Stomach (tissue), 8 donors: ENCODE measurements at regions not wholly inside any gene's neighbourhood (a gene's known extent, or its start where the extent isn't known, plus 50 kb on each side); places are given as distances from the start of the nearest gene placed in this dataset.
A peak's percentile ranks its signal among the peaks of the same experiment; 100 is the strongest.
"Not testable (repeated sequence)": the region's sequence is repeated elsewhere in the genome, so short reads cannot be mapped to it uniquely, and the experiment has no call there.

Experiments
- DNase-seq, 2 donors: peaks; one replicate each; pipeline versions ENCODE4 v3.0.0 to v3.0.0-alpha.2; 2013 to 2019
- H3K27ac ChIP-seq, 5 donors: fragments of 200-600 bp in 4 of 5; sonication (generic) in 4 of 5; one replicate each; pipeline ENCODE4 v1.5.1; 2013 to 2019; ENCODE audit warnings: mild to moderate bottlenecking in 1 of 5, moderate library complexity in 1 of 5
- H3K27me3 ChIP-seq, 3 donors: fragments of 200-600 bp; sonication (generic); one replicate each; pipeline ENCODE4 v1.5.1; 2017 to 2019; ENCODE audit warnings: mixed run types in 1 of 3
- H3K36me3 ChIP-seq, 4 donors: fragments of 200-600 bp; sonication (generic); 1 replicate in 3 of 4; 2 replicates in 1 of 4; pipeline ENCODE4 v1.5.1; 2016 to 2019
- H3K4me1 ChIP-seq, 4 donors: fragments of 200-600 bp; sonication (generic); one replicate each; pipeline ENCODE4 v1.5.1; 2016 to 2019
- H3K4me3 ChIP-seq, 4 donors: fragments of 200-600 bp; sonication (generic) in 3 of 4; one replicate each; pipeline ENCODE4 v1.5.1; 2016 to 2019; ENCODE audit warnings: mild to moderate bottlenecking in 1 of 4
- H3K9me3 ChIP-seq, 4 donors: fragments of 200-600 bp; sonication (generic); one replicate each; pipeline ENCODE4 v1.5.1; 2016 to 2019
- EP300 ChIP-seq: sonication (generic); formaldehyde crosslinking; IDR thresholded peaks from one replicate; pipeline ENCODE4 v1.6.1; 2017; ENCODE audit warnings: antibody characterized with exemption
- POLR2A ChIP-seq, 4 donors: fragments of 450-650 bp; IDR thresholded peaks; one replicate each; pipeline ENCODE4 v1.6.1; 2016; ENCODE audit warnings: antibody characterized with exemption in 4 of 4, control low read depth in 2 of 4, mild to moderate bottlenecking in 1 of 4, moderate library complexity in 1 of 4
- POLR2AphosphoS5 ChIP-seq, 3 donors: sonication (generic); formaldehyde crosslinking; IDR thresholded peaks; one replicate each; pipeline ENCODE4 v1.6.1; 2016; ENCODE audit warnings: antibody characterized with exemption in 3 of 3
- WGBS, 5 donors: extraction: QIAGEN DNeasy Blood & Tissue Kit in 3 of 5; methylation state at CpG; one replicate each; pipeline versions ENCODE4 v1.1.5 to v1.1.7; 2013 to 2018; 5-methylcytosine and 5-hydroxymethylcytosine counted together
- intact Hi-C: fragments of 100-400 bp; cut with DNase I; formaldehyde crosslinking; loops from one replicate; pipeline ENCODE4 v1.15.1; 2023; ENCODE audit warnings: low total_unique reads
- TF ChIP-seq, protein P1 (sequence below), 7 experiments: fragments of 450-650 bp in 4 of 7; fragments of 200-600 bp in 3 of 7; sonication (generic) in 3 of 7; IDR thresholded peaks; one replicate each; pipeline ENCODE4 v1.5.1; 2016 to 2019; ENCODE audit warnings: antibody characterized with exemption in 7 of 7, control low read depth in 2 of 7, mild to moderate bottlenecking in 1 of 7
- donor health status: healthy with polysubstance abuse.
- donor health status: Bipolar disorder and iron deficiency.
- donor health status: healthy.

DNA sequence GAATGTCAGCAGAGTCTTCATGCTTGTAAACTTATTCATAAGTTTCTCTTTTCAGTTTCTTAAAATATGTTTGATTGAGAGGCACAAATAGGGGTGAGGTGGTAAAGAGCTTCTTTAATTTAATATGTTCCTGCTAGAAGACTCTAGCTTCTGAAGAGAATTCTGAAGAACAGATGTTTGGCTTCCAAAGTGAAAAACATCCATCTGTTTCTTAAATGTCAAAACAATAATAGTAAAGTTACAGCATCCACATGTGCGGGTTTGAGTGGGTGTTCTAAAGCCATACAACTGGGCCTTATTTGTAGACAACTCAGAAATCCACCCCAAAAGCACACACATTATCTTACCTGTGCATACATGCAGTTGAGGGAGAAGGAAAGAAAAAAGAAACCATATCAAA, 144.0 kb upstream of the ADGRL4 start:
- H3K9me3 ChIP-seq, result no peaks in the 10 kb centered on the region
- peak in 1 of 2 donors; percentile 18 for DNase-seq
- intact Hi-C loops, result no loop called here
- H3K4me3 ChIP-seq, result no peak overlapping the region
- 20 to 38% (median 37%) methylated on average over 1 of the region's 1 CpG for WGBS, 5 donors
- no peaks in the 10 kb centered on the region for H3K36me3 ChIP-seq
- TF ChIP-seq EP300 (no peak), POLR2A (IDR thresholded peaks at IDR 0.05) (no peak)
- H3K4me1 ChIP-seq, result peaks cover 0 to 8% (median 0%) of the 10 kb centered on the region in 4 donors
- H3K27me3 ChIP-seq, result no peaks in the 10 kb centered on the region
- no peak overlapping the region for H3K27ac ChIP-seq

DNA sequence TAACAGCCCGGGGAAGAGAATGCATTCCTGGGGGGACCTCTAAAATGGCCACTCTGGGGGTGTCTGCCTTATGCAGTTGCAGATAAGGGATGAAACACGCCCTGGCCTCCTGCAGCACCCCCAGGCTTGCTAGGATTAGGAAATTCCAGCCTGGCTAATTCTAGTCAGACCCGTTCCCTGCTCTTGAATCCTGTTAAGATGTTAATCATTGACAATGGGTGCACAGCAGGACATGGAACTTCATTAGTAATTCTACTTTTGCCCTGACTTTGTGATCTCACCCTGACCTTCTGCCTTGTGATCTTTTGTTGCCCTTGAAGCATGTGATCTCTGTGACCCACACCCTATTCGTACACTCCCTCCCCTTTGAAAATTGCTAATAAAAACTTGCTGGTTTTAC, 131.7 kb upstream of the ADGRL4 start:
- H3K9me3 ChIP-seq, H3K4me3 ChIP-seq, intact Hi-C loops, H3K27me3 ChIP-seq, H3K36me3 ChIP-seq, H3K27ac ChIP-seq, H3K4me1 ChIP-seq, DNase-seq: not testable (repeated sequence)
- 60 to 77% (median 74%) methylated on average over 4 of the region's 4 CpGs for WGBS, 5 donors

DNA sequence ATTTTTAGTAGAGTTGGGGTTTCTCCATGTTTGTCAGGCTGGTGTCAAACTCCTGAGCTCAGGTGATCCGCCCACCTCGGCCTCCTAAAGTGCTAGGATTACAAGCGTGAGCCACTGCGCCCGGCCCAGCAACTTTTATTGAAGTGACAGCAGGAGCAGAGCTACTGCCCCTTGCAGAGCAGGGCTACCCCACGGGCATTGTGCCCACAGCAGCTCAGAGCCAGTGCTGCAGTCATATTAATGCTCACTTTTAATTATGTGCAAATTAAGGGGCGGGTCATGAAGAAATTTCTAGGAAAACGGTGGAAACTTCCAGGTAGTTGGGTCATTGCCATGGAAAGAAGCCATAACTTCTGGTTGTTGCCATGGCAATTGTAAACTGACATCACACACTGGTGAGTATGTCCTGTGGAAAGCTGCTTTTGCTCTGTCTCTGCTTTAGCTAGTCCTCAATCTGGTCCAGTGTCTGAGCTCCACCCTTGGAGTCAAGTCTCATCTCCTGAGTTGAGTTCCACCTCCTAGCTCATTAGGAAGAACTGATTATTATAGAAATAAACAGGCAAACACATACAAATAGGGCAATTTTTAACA, 127.3 kb upstream of the ADGRL4 start:
- intact Hi-C loops, result no loop called here
- H3K4me3 ChIP-seq, result no peak overlapping the region
- H3K4me1 ChIP-seq, result no peaks in the 10 kb centered on the region
- no peaks in the 10 kb centered on the region for H3K27me3 ChIP-seq
- no peak for DNase-seq
- H3K9me3 ChIP-seq, result peaks cover 0 to 6% (median 0%) of the 10 kb centered on the region in 4 donors
- no peaks in the 10 kb centered on the region for H3K36me3 ChIP-seq
- H3K27ac ChIP-seq, result no peak overlapping the region
- WGBS, 5 donors, result 81 to 90% (median 88%) methylated on average over 8 of the region's 8 CpGs
- TF ChIP-seq POLR2A (IDR thresholded peaks at IDR 0.05) (no peak), POLR2AphosphoS5 (IDR thresholded peaks at IDR 0.05) (no peak), EP300 (no peak)
- TF ChIP-seq, protein P1, sequence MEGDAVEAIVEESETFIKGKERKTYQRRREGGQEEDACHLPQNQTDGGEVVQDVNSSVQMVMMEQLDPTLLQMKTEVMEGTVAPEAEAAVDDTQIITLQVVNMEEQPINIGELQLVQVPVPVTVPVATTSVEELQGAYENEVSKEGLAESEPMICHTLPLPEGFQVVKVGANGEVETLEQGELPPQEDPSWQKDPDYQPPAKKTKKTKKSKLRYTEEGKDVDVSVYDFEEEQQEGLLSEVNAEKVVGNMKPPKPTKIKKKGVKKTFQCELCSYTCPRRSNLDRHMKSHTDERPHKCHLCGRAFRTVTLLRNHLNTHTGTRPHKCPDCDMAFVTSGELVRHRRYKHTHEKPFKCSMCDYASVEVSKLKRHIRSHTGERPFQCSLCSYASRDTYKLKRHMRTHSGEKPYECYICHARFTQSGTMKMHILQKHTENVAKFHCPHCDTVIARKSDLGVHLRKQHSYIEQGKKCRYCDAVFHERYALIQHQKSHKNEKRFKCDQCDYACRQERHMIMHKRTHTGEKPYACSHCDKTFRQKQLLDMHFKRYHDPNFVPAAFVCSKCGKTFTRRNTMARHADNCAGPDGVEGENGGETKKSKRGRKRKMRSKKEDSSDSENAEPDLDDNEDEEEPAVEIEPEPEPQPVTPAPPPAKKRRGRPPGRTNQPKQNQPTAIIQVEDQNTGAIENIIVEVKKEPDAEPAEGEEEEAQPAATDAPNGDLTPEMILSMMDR (IDR thresholded peaks at IDR 0.05), result no peak

DNA sequence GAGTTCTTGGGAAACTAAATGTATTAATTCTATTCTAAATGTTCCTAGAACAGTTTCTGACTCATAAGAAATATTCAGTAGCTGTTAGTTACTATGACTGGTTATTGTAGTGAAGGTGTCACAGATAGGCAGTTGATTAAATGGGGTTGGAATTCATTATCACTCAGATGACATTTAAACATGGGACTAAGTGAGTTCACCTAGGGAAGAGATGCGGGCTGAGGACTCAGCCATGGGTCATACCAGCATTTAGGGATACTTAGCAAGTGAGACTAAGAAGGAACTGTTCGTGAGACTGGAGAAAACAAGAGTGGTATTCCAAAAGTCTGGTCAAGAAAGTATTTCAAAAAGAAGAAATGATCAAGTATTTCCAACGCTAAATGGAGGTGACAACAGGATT, 125.1 kb upstream of the ADGRL4 start:
- Histone ChIP-seq H3K36me3 (no peaks in the 10 kb centered on the region), H3K27ac (no peak overlapping the region), H3K4me3 (no peak overlapping the region), H3K4me1 (no peaks in the 10 kb centered on the region), H3K27me3 (no peaks in the 10 kb centered on the region), H3K9me3 (no peaks in the 10 kb centered on the region)
- TF ChIP-seq POLR2AphosphoS5 (IDR thresholded peaks at IDR 0.05) (no peak), EP300 (no peak), POLR2A (IDR thresholded peaks at IDR 0.05) (no peak)
- TF ChIP-seq, protein P1 (IDR thresholded peaks at IDR 0.05), result no peak
- 55 to 71% (median 68%) methylated on average over 3 of the region's 3 CpGs for WGBS, 5 donors
- DNase-seq, result no peak
- intact Hi-C loops, result no loop called here

DNA sequence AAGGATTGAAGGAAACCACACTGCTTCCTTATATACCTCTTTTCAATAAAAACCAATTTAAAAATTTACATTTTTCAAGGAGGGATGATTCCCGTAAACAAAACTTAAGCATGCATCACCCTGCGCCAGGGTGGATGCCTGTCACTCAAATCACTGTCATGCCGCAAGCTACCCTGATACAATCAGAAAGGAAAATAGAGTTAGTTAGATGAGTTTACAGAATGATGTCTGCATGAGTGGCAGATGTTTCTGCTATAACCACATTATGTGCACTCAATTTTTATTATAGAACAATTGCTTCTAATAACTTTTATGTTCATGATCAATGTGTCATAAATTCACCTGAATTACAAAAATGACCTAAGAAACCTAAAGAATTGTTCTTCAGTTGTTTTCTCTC, 123.4 kb upstream of the ADGRL4 start:
- H3K27me3 ChIP-seq, result no peaks in the 10 kb centered on the region
- no peaks in the 10 kb centered on the region for H3K4me1 ChIP-seq
- no peaks in the 10 kb centered on the region for H3K9me3 ChIP-seq
- intact Hi-C loops, result no loop called here
- 63 to 77% (median 75%) methylated on average over 3 of the region's 3 CpGs for WGBS, 5 donors
- no peak for TF ChIP-seq EP300
- no peak for TF ChIP-seq POLR2A (IDR thresholded peaks at IDR 0.05)
- TF ChIP-seq, protein P1 (IDR thresholded peaks at IDR 0.05), result no peak
- TF ChIP-seq POLR2AphosphoS5 (IDR thresholded peaks at IDR 0.05), result no peak
- no peaks in the 10 kb centered on the region for H3K36me3 ChIP-seq
- H3K4me3 ChIP-seq, result no peak overlapping the region
- H3K27ac ChIP-seq, result no peak overlapping the region
- no peak for DNase-seq
